Body of pancreas (tissue), 4 donors: ENCODE measurements at regions not wholly inside any gene's neighbourhood (a gene's known extent, or its start where the extent isn't known, plus 50 kb on each side); places are given as distances from the start of the nearest gene placed in this dataset.

ENCODE experiments used
- ATAC-seq: fragments of 150-250 bp; one replicate; pipeline ENCODE4 v1.9.1; 2016
- DNase-seq, 4 donors: peaks; one replicate each; pipeline ENCODE4 v3.0.0-alpha.2; 2019
- H3K27ac ChIP-seq, 4 donors: fragments of 200-600 bp; sonication (generic); 1 replicate in 3 of 4; 2 replicates in 1 of 4; pipeline versions ENCODE4 v1.5.1 to v1.6.1; 2016 to 2019; ENCODE audit warnings: mild to moderate bottlenecking in 1 of 4, mixed read lengths in 1 of 4, moderate library complexity in 1 of 4
- H3K27me3 ChIP-seq, 2 donors: fragments of 200-600 bp; sonication (generic); one replicate each; pipeline ENCODE4 v1.6.0; 2016; ENCODE audit warnings: mild to moderate bottlenecking in 1 of 2
- H3K36me3 ChIP-seq, 2 donors: fragments of 200-600 bp; sonication (generic); replicated peaks in 1 of 2; 2 replicates each; pipeline ENCODE4 v1.5.1; 2016; ENCODE audit warnings: low read depth in 2 of 2; ENCODE audit not compliant: insufficient read depth in 1 of 2
- H3K4me1 ChIP-seq: fragments of 200-600 bp; sonication (generic); one replicate; pipeline ENCODE4 v1.6.0; 2016
- H3K4me3 ChIP-seq, 2 donors: fragments of 200-600 bp; sonication (generic); 1 replicate in 1 of 2; 2 replicates in 1 of 2; pipeline ENCODE4 v1.5.1; 2016 to 2019
- H3K9me3 ChIP-seq, 3 donors: fragments of 200-600 bp; sonication (generic); 1 replicate in 2 of 3; 2 replicates in 1 of 3; pipeline ENCODE4 v1.5.1; 2016
- POLR2A ChIP-seq, 3 donors: fragments of 450-650 bp; IDR thresholded peaks; one replicate each; pipeline ENCODE4 v1.6.1; 2016; ENCODE audit warnings: antibody characterized with exemption in 3 of 3, mild to moderate bottlenecking in 2 of 3
- WGBS, 2 donors: methylation state at CpG; one replicate each; pipeline ENCODE4 v1.1.5; 2017; 5-methylcytosine and 5-hydroxymethylcytosine counted together
- intact Hi-C: fragments of 100-400 bp; cut with DNase I; formaldehyde crosslinking; loops from one replicate; pipeline ENCODE4 v1.15.1; 2023
- TF ChIP-seq, protein P1 (sequence below), 7 experiments: fragments of 450-650 bp in 4 of 7; fragments of 200-600 bp in 3 of 7; sonication (generic) in 3 of 7; IDR thresholded peaks; one replicate each; pipeline ENCODE4 v1.5.1; 2016 to 2019; ENCODE audit warnings: antibody characterized with exemption in 7 of 7

DNA sequence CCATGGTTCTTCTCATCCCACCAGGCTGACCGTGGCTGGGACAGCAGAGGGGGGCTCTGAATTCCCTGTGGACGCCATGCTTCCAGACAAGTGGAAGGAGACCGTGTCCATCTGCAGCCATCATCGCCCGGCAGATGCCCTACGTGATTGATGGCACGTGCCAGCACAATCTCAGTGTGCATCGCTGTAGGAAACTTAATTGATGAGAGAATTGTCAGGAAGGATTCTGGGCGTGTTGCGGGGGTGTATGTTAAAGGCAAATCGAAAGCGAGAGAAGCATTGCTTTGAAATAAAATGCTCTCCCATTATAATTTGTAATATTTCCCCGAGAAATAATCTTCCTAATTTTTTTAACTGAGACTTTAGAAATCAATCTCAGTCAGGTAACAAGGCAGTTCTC lies 185.5 kb upstream of the CDH4 start:
- H3K27me3 ChIP-seq: no peaks in the 10 kb centered on the region
- H3K4me1 ChIP-seq: no peaks in the 10 kb centered on the region
- no peaks in the 10 kb centered on the region for H3K36me3 ChIP-seq
- no peak overlapping the region for H3K4me3 ChIP-seq
- intact Hi-C loops: no loop called here
- ATAC-seq: no peak
- no peak overlapping the region for H3K27ac ChIP-seq
- no peak for TF ChIP-seq POLR2A (IDR thresholded peaks at IDR 0.05)
- TF ChIP-seq, protein P1, sequence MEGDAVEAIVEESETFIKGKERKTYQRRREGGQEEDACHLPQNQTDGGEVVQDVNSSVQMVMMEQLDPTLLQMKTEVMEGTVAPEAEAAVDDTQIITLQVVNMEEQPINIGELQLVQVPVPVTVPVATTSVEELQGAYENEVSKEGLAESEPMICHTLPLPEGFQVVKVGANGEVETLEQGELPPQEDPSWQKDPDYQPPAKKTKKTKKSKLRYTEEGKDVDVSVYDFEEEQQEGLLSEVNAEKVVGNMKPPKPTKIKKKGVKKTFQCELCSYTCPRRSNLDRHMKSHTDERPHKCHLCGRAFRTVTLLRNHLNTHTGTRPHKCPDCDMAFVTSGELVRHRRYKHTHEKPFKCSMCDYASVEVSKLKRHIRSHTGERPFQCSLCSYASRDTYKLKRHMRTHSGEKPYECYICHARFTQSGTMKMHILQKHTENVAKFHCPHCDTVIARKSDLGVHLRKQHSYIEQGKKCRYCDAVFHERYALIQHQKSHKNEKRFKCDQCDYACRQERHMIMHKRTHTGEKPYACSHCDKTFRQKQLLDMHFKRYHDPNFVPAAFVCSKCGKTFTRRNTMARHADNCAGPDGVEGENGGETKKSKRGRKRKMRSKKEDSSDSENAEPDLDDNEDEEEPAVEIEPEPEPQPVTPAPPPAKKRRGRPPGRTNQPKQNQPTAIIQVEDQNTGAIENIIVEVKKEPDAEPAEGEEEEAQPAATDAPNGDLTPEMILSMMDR (IDR thresholded peaks at IDR 0.05): no peak
- 70 to 71% methylated on average over 12 to 13 of the region's 13 CpGs for WGBS, 2 donors
- no peak for DNase-seq
- H3K9me3 ChIP-seq: no peaks in the 10 kb centered on the region

DNA sequence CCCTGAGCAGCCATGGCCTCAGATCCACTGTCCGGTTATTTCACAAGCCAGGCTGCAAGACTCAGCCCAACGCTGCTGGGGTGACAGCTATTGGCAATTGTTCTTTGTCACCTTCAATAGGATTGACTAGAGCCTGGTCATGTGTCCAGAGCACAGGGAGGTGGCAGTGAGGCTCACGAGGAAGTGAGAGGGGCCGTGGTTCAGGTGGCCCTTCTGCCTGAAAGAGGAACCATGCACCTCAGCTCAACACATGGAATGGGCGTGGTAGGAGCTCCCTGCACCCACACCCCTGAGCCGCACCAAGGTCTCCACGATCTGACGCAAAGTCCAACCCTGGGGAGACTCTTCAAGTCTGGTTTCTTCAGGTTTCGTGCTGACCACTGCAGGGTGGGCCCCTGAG lies 184.8 kb upstream of the CDH4 start:
- H3K27me3 ChIP-seq: no peaks in the 10 kb centered on the region
- WGBS, 2 donors: 60 to 100% methylated on average over 1 to 9 of the region's 9 CpGs
- H3K27ac ChIP-seq: no peak overlapping the region
- H3K4me3 ChIP-seq: no peak overlapping the region
- intact Hi-C loops: no loop called here
- no peak for DNase-seq
- H3K36me3 ChIP-seq: no peaks in the 10 kb centered on the region
- no peak for ATAC-seq
- TF ChIP-seq POLR2A (IDR thresholded peaks at IDR 0.05): no peak
- TF ChIP-seq, protein P1 (IDR thresholded peaks at IDR 0.05): no peak
- no peaks in the 10 kb centered on the region for H3K4me1 ChIP-seq
- no peaks in the 10 kb centered on the region for H3K9me3 ChIP-seq

DNA sequence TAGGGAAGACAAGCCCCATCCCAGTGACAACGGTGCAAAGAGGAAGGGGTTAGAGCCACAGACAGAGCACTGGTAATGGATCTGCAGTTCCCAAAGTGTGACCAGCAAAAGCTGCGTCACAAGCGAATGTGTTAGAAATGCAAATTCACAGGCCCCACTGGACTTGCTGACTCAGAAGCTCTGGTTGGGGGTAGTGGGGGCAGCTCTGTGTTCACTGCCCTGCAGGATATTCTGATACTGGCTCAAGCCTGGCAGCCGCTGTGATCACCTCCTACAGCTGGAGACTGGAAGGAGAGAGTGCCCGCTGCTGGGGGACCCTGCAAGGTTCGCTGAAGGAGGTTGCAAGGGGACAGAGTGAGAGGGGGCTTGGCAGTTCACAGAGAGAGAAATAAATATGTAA lies 179.7 kb upstream of the CDH4 start:
- H3K36me3 ChIP-seq: no peaks in the 10 kb centered on the region
- H3K27ac ChIP-seq: no peak overlapping the region
- 57 to 61% methylated on average over 6 of the region's 6 CpGs for WGBS, 2 donors
- H3K4me1 ChIP-seq: no peaks in the 10 kb centered on the region
- intact Hi-C loops: no loop called here
- H3K9me3 ChIP-seq: no peaks in the 10 kb centered on the region
- TF ChIP-seq POLR2A (IDR thresholded peaks at IDR 0.05): no peak
- TF ChIP-seq, protein P1 (IDR thresholded peaks at IDR 0.05): no peak
- H3K4me3 ChIP-seq: no peak overlapping the region
- H3K27me3 ChIP-seq: peaks cover 0 to 4% of the 10 kb centered on the region in 2 donors
- ATAC-seq (no peak), DNase-seq (no peak)

- ATAC-seq (no peak), DNase-seq (no peak)
- no peak overlapping the region for H3K4me3 ChIP-seq
- no peaks in the 10 kb centered on the region for H3K9me3 ChIP-seq
- no peak for TF ChIP-seq POLR2A (IDR thresholded peaks at IDR 0.05)
- TF ChIP-seq, protein P1 (IDR thresholded peaks at IDR 0.05): no peak
- H3K4me1 ChIP-seq: no peaks in the 10 kb centered on the region
- WGBS, 2 donors: 70 to 81% methylated on average over 6 of the region's 6 CpGs
- intact Hi-C loops: no loop called here
- H3K27me3 ChIP-seq: peaks cover 0 to 4% of the 10 kb centered on the region in 2 donors
- no peaks in the 10 kb centered on the region for H3K36me3 ChIP-seq
- H3K27ac ChIP-seq: no peak overlapping the region
These were observed 178.7 kb upstream of the CDH4 start for GRCh38 chr20:61073376-61073775.

DNA sequence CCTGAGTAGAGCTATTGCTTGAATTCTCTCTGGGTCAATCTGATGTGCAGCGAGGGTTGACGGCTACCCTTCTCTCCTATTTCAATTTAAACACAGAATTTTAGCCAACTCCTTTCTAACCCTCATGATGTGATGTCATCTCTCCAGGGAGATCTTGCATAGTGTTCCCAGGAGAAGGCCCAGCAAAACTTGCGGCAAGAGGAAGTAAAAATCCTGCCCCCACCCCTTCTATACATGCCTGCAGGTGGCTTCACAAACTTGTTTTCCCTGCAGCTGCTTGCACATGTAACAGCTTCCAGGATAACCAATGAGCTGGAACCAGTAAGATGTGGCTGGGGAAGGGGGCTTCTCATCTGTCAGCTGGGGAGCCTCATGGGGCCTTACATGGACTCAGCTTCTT lies 169.3 kb upstream of the CDH4 start:
- intact Hi-C loops: no loop called here
- DNase-seq (no peak), ATAC-seq (no peak)
- no peak overlapping the region for H3K4me3 ChIP-seq
- WGBS, 2 donors: 77 to 78% methylated on average over 3 of the region's 3 CpGs
- no peaks in the 10 kb centered on the region for H3K36me3 ChIP-seq
- no peaks in the 10 kb centered on the region for H3K9me3 ChIP-seq
- H3K27ac ChIP-seq: no peak overlapping the region
- no peaks in the 10 kb centered on the region for H3K27me3 ChIP-seq
- no peaks in the 10 kb centered on the region for H3K4me1 ChIP-seq
- TF ChIP-seq POLR2A (IDR thresholded peaks at IDR 0.05): no peak
- TF ChIP-seq, protein P1 (IDR thresholded peaks at IDR 0.05): no peak
